Stimulated activated CD4-positive, alpha-beta T cell treated with anti-CD3 and anti-CD28 coated beads, Interleukin-2, amount 100 ng/mL, for 4 hours (primary cell): ENCODE measurements at regions not wholly inside any gene's neighbourhood (a gene's known extent, or its start where the extent isn't known, plus 50 kb on each side); places are given as distances from the start of the nearest gene placed in this dataset.

Experiments
- DNase-seq: peaks from one replicate; pipeline ENCODE4 v3.0.0-alpha.2; 2020; ENCODE audit warnings: low read depth

- DNase-seq, result no peak
Measured at GRCh38 chr5:74424162-74424868, 216.2 kb downstream of the ENC1 start.

- no peak for DNase-seq
Measured at GRCh38 chr5:74423383-74423782, 217.1 kb downstream of the ENC1 start.

- no peak for DNase-seq
Measured at GRCh38 chr5:74422671-74423070, 217.9 kb downstream of the ENC1 start.

- DNase-seq, result no peak
Measured at GRCh38 chr5:74422030-74422429, 218.5 kb downstream of the ENC1 start.

- DNase-seq, result no peak
Measured at GRCh38 chr5:74421377-74421776, 219.2 kb downstream of the ENC1 start.

- no peak for DNase-seq
Measured at GRCh38 chr5:74420947-74421346, 219.6 kb downstream of the ENC1 start.

- DNase-seq, result no peak
Measured at GRCh38 chr5:74420220-74420619, 220.3 kb downstream of the ENC1 start.

GRCh38 chr5:74419468-74419867 lies 221.1 kb downstream of the ENC1 start:
- DNase-seq, result no peak

- DNase-seq, result no peak
Measured at GRCh38 chr5:74418709-74419108, 221.8 kb downstream of the ENC1 start.

- no peak for DNase-seq
Measured at GRCh38 chr5:74418261-74418660, 222.3 kb downstream of the ENC1 start.

GRCh38 chr5:74415695-74416102 lies 224.8 kb downstream of the ENC1 start:
- DNase-seq, result no peak

GRCh38 chr5:74414228-74414627 lies 226.3 kb downstream of the ENC1 start:
- DNase-seq, result no peak

- no peak for DNase-seq
Measured at GRCh38 chr5:74413403-74414048, 227.0 kb downstream of the ENC1 start.

- no peak for DNase-seq
Measured at GRCh38 chr5:74412066-74412465, 228.5 kb downstream of the ENC1 start.

GRCh38 chr5:74409712-74410111 lies 230.8 kb downstream of the ENC1 start:
- no peak for DNase-seq

- no peak for DNase-seq
Measured at GRCh38 chr5:74409166-74409706, 231.3 kb downstream of the ENC1 start.

- DNase-seq, result no peak
Measured at GRCh38 chr5:74408150-74409043, 232.1 kb downstream of the ENC1 start.

GRCh38 chr5:74407701-74408100 lies 232.8 kb downstream of the ENC1 start:
- DNase-seq, result no peak

- DNase-seq, result no peak
Measured at GRCh38 chr5:74406844-74407243, 233.7 kb downstream of the ENC1 start.

- DNase-seq, result no peak
Measured at GRCh38 chr5:74405593-74405992, 234.9 kb downstream of the ENC1 start.

- DNase-seq, result no peak
Measured at GRCh38 chr5:74404574-74405508, 235.7 kb downstream of the ENC1 start.
